Epithelial cell of esophagus (primary cell): ENCODE measurements at regions not wholly inside any gene's neighbourhood (a gene's known extent, or its start where the extent isn't known, plus 50 kb on each side); places are given as distances from the start of the nearest gene placed in this dataset.

Experiments used
- DNase-seq: peaks from one replicate; pipeline ENCODE4 v3.0.0; 2010; ENCODE audit warnings: low read depth
- H3K4me3 ChIP-seq: 2 replicates; pipeline ENCODE4 v1.5.1; 2011; ENCODE audit warnings: mild to moderate bottlenecking, low read length, control low read depth
- TF ChIP-seq, protein P1 (sequence below): IDR thresholded peaks from 2 replicates; pipeline ENCODE4 v1.5.1; 2011; ENCODE audit warnings: low read depth, mild to moderate bottlenecking, low read length, control low read depth, inconsistent platforms; ENCODE audit not compliant: insufficient read depth; ENCODE audit errors: missing control alignments

DNA sequence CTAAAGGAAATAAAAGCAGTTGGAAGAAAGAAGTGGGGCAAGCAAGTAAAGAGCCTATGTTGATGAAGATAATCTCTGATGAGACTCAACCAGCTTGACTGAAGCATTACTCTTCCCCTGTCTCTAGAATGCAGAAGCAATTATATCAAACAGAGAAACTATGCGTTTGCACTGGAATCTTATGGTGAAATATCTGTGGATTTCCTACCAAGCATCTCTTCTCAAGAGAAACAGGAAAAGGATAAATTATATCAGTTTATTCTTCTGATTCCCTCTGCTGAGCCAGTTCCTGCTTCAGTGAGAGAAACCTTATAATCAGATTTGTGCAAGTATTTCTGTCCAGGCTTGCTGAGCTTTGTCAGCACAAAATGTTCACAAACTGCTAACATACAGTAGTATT, 316.7 kb upstream of the SLC7A11 start:
- TF ChIP-seq, protein P1, sequence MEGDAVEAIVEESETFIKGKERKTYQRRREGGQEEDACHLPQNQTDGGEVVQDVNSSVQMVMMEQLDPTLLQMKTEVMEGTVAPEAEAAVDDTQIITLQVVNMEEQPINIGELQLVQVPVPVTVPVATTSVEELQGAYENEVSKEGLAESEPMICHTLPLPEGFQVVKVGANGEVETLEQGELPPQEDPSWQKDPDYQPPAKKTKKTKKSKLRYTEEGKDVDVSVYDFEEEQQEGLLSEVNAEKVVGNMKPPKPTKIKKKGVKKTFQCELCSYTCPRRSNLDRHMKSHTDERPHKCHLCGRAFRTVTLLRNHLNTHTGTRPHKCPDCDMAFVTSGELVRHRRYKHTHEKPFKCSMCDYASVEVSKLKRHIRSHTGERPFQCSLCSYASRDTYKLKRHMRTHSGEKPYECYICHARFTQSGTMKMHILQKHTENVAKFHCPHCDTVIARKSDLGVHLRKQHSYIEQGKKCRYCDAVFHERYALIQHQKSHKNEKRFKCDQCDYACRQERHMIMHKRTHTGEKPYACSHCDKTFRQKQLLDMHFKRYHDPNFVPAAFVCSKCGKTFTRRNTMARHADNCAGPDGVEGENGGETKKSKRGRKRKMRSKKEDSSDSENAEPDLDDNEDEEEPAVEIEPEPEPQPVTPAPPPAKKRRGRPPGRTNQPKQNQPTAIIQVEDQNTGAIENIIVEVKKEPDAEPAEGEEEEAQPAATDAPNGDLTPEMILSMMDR, result no peak
- H3K4me3 ChIP-seq, result no peak overlapping the region
- DNase-seq, result no peak

DNA sequence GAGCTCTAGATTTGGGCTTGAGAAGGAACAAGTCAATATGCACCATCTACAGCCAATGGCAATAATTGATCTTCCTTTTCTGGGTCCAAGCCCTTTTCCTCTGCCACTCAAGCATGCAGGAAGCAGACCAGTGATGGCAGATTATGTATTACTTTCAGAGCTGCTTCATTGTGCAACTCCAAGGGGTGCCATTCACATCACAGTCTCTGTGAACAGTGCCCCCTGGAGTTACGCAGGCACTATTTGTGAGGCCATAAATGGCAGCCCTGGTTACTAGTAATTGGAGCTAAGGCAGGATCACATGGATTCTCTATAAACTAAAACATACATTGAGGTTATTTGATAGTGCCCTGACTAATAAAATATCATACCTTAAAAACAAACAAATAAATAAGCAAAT, 313.4 kb upstream of the SLC7A11 start:
- TF ChIP-seq, protein P1, result peak; percentile 14
- DNase-seq, result peak; percentile 25
- no peak overlapping the region for H3K4me3 ChIP-seq

- TF ChIP-seq, protein P1, result no peak
- H3K4me3 ChIP-seq, result no peak overlapping the region
These were observed 313.0 kb upstream of the SLC7A11 start for GRCh38 chr4:138555108-138555507.

DNA sequence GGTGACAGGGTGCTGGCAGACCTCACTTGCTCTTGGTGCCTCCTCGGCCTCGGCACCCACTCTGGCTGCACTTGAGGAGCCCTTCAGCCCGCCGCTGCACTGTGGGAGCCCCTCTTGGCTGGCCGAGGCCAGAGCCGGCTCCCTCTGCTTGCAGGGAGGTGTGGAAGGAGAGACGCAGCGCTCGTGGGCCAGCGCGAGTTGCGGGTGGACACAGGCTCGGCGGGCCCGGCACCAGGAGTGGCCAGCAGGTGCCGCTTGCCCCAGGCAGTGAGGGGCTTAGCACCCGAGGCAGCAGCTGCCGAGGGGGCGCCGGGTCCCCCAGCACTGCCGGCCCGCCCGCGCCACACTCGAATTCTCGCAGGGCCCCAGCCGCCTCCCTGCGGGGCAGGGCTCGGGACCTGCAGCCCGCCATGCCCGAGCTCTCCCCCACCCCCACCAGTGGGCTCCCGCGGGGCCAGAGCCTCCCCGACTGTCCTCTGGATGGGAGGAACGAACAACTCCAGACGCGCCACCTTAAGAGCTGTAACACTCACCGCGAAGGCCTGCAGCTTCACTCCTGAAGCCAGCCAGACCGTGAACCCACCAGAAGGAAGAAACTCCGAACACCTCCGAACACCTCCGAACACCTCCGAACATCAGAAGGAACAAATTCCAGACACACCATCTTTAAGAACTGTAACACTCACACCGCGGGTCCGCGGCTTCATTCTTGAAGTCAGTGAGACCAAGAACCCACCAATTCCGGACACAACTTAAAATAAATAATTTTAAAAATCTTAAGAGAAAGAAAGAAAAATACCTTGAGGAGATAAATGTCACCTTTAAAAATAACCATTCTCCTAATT, 311.1 kb upstream of the SLC7A11 start:
- no peak for DNase-seq
- TF ChIP-seq, protein P1, result no peak

More at GRCh38 chr4:138555108-138555507, 313.0 kb upstream of the SLC7A11 start:
- no peak for DNase-seq

GRCh38 chr4:138542191-138542776, 300.1 kb upstream of the SLC7A11 start:
- DNase-seq, result peak; percentile 57
- TF ChIP-seq, protein P1, result no peak
- no peak overlapping the region for H3K4me3 ChIP-seq

More for the DNA sequence above, 311.1 kb upstream of the SLC7A11 start:
- H3K4me3 ChIP-seq, result no peak overlapping the region

DNA sequence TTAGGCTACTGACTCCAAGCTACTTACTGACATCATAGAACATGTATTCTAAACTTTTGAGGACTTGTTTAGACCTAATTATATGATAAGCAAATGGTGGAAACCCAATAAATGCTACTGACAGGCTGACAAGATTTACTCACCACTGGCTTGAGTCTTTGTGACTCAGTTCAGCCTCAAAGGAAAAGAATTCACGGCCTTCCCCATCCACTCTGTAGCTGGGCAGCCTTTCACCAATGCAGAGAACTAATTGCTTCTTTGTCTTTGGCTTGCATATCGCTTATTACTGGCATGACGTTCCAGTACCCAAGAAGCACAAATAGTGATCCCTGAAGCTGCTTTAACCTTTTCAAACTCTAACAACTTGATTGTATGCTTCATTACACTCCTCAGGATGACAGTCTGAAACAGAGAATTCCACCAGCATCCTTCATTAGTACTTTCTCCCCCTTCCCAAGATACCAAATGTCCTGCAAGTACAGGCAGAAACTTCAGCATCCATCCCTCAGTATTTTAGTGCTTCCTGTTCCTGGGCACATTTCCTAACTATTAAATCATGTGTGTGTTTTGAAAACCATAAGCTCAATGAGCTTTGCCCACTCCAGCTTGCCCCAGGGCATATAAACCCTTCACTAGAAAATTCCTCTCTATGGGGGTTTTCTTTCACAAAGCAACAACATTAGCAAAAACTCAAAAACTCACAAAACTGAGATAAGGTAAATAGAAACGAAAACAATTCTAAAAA, 298.1 kb upstream of the SLC7A11 start:
- peak; percentile 56 for DNase-seq
- TF ChIP-seq, protein P1, result no peak

More for the DNA sequence above, 298.1 kb upstream of the SLC7A11 start:
- no peak overlapping the region for H3K4me3 ChIP-seq
